ENCODE measurements at regions not wholly inside any gene's neighbourhood (a gene's known extent, or its start where the extent isn't known, plus 50 kb on each side); places are given as distances from the start of the nearest gene placed in this dataset.
A peak's percentile ranks its signal among the peaks of the same experiment; 100 is the strongest.

- no peaks in the 10 kb centered on the region for H4K20me1 ChIP-seq (ENCODE audit: insufficient read depth)
- no peaks in the 10 kb centered on the region for H3K36me3 ChIP-seq (ENCODE audit: low read depth)
- H3K9me3 ChIP-seq (ENCODE audit: insufficient read depth, low read depth), result no peaks in the 10 kb centered on the region
- no peaks in the 10 kb centered on the region for H3K79me2 ChIP-seq (ENCODE audit: low read depth)
- DNase-seq, result no peak
- BruUV-seq (replicated peaks), result no TSS peak
- intact Hi-C loops (cut with micrococcal nuclease; ENCODE audit: unreplicated experiment), result no loop called here
- H3K9me2 ChIP-seq (ENCODE audit: insufficient read depth), result no peaks in the 10 kb centered on the region
- no peak overlapping the region for H3K4me2 ChIP-seq
- ChIA-PET CTCF (no interaction called here), POLR2A (ENCODE audit: unreplicated experiment) (no interaction called here)
- no peak for TF ChIP-seq CTCF (conservative IDR thresholded peaks at IDR 0.05)
- TF ChIP-seq EZH2 (IDR thresholded peaks at IDR 0.05; ENCODE audit: low read depth), result no peak
- H3K4me1 ChIP-seq (replicated peaks; ENCODE audit: insufficient read depth), result no peaks in the 10 kb centered on the region
- no peak overlapping the region for H3K27ac ChIP-seq
- no peaks in the 10 kb centered on the region for H3F3A ChIP-seq (ENCODE audit: insufficient read depth, low read depth)
- no peak overlapping the region for H2AFZ ChIP-seq
- no peaks in the 10 kb centered on the region for H3K27me3 ChIP-seq (ENCODE audit: insufficient read depth, low read depth)
- no peak overlapping the region for H3K4me3 ChIP-seq
These were observed 894.2 kb upstream of the CRIM1 start for GRCh38 chr2:35461406-35461805.

GRCh38 chr2:35454966-35455638 is 900.5 kb upstream of the CRIM1 start:
- no TSS peak for BruUV-seq (replicated peaks)

GRCh38 chr2:35447821-35448220 is 907.8 kb upstream of the CRIM1 start:
- no peak for DNase-seq
- Histone ChIP-seq H3K36me3 (ENCODE audit: low read depth) (no peaks in the 10 kb centered on the region), H3K9me2 (ENCODE audit: insufficient read depth) (no peaks in the 10 kb centered on the region), H3K9me3 (ENCODE audit: insufficient read depth, low read depth) (no peaks in the 10 kb centered on the region), H3K4me3 (no peak overlapping the region), H3K79me2 (ENCODE audit: low read depth) (no peaks in the 10 kb centered on the region), H4K20me1 (ENCODE audit: insufficient read depth) (no peaks in the 10 kb centered on the region), H3K27ac (no peak overlapping the region), H3K4me1 (replicated peaks; ENCODE audit: insufficient read depth) (no peaks in the 10 kb centered on the region), H3K27me3 (ENCODE audit: insufficient read depth, low read depth) (no peaks in the 10 kb centered on the region), H3F3A (ENCODE audit: insufficient read depth, low read depth) (no peaks in the 10 kb centered on the region), H2AFZ (no peak overlapping the region), H3K4me2 (no peak overlapping the region)
- no peak for TF ChIP-seq EZH2 (IDR thresholded peaks at IDR 0.05; ENCODE audit: low read depth)
- no peak for TF ChIP-seq CTCF (conservative IDR thresholded peaks at IDR 0.05)
- ChIA-PET POLR2A (ENCODE audit: unreplicated experiment) (no interaction called here), CTCF (no interaction called here)
- no TSS peak for BruUV-seq (replicated peaks)
- intact Hi-C loops (cut with micrococcal nuclease; ENCODE audit: unreplicated experiment), result no loop called here

More at GRCh38 chr2:35454966-35455638, 900.5 kb upstream of the CRIM1 start:
- TF ChIP-seq EZH2 (IDR thresholded peaks at IDR 0.05; ENCODE audit: low read depth) (no peak), CTCF (conservative IDR thresholded peaks at IDR 0.05) (peak; percentile 50; the same call in 1 of the 2 replicates)
- Histone ChIP-seq H3K27ac (no peak overlapping the region), H3K4me3 (no peak overlapping the region), H3F3A (ENCODE audit: insufficient read depth, low read depth) (no peaks in the 10 kb centered on the region), H3K36me3 (ENCODE audit: low read depth) (no peaks in the 10 kb centered on the region), H3K4me1 (replicated peaks; ENCODE audit: insufficient read depth) (no peaks in the 10 kb centered on the region), H3K4me2 (no peak overlapping the region), H3K27me3 (ENCODE audit: insufficient read depth, low read depth) (no peaks in the 10 kb centered on the region), H3K9me2 (ENCODE audit: insufficient read depth) (no peaks in the 10 kb centered on the region), H4K20me1 (ENCODE audit: insufficient read depth) (no peaks in the 10 kb centered on the region), H2AFZ (no peak overlapping the region), H3K9me3 (ENCODE audit: insufficient read depth, low read depth) (no peaks in the 10 kb centered on the region), H3K79me2 (ENCODE audit: low read depth) (no peaks in the 10 kb centered on the region)
- ChIA-PET POLR2A (ENCODE audit: unreplicated experiment) (no interaction called here), CTCF (no interaction called here)
- DNase-seq, result peak; percentile 1 to 43
- intact Hi-C loops (cut with micrococcal nuclease; ENCODE audit: unreplicated experiment), result no loop called here

Data from PC-9 (cell line).